AG04450 (cell line): ENCODE measurements at regions not wholly inside any gene's neighbourhood (a gene's known extent, or its start where the extent isn't known, plus 50 kb on each side); places are given as distances from the start of the nearest gene placed in this dataset.
A peak's percentile ranks its signal among the peaks of the same experiment; 100 is the strongest.

Source experiments
- CTCF ChIA-PET: fragments of 300-600, 350-600 bp; formaldehyde crosslinking; extraction: SDS; loops from one replicate; lab custom pipeline; 2022; ENCODE audit warnings: antibody characterized with exemption, inconsistent platforms; lab: Charles Lee
- POLR2A ChIA-PET: fragments of 350-600 bp; formaldehyde crosslinking; extraction: SDS; loops from one replicate; lab custom pipeline; 2021; ENCODE audit warnings: antibody characterized with exemption, inconsistent platforms; lab: Yijun Ruan, JAX
- DNase-seq: peaks from one replicate; pipeline ENCODE4 v3.0.0-alpha.2; 2011; ENCODE audit warnings: low read depth, low spot score
- H3K27ac ChIP-seq: one replicate; pipeline ENCODE4 v1.5.1; 2012; ENCODE audit warnings: low read depth, low read length, control low read depth
- H3K27me3 ChIP-seq: one replicate; pipeline ENCODE4 v1.6.0; 2012; ENCODE audit warnings: low read length; ENCODE audit not compliant: control insufficient read depth, insufficient read depth
- H3K4me3 ChIP-seq: 2 replicates; pipeline ENCODE4 v1.5.1; 2011; ENCODE audit warnings: mild to moderate bottlenecking, low read depth, low read length, control low read depth
- H3K9me3 ChIP-seq: 2 replicates; pipeline ENCODE4 v1.5.1; 2012; ENCODE audit warnings: low read length; ENCODE audit not compliant: control insufficient read depth, insufficient read depth
- TF ChIP-seq, protein P1 (sequence below): IDR thresholded peaks from 2 replicates; pipeline ENCODE4 v1.5.1; 2011; ENCODE audit warnings: low read depth, low read length, control low read depth, inconsistent platforms

- ChIA-PET CTCF (no interaction called here), POLR2A (no interaction called here)
- DNase-seq: no peak
- H3K27me3 ChIP-seq: peaks cover 2% of the 10 kb centered on the region
- no peak overlapping the region for H3K4me3 ChIP-seq
- no peak overlapping the region for H3K27ac ChIP-seq
- no peaks in the 10 kb centered on the region for H3K9me3 ChIP-seq
- TF ChIP-seq, protein P1, sequence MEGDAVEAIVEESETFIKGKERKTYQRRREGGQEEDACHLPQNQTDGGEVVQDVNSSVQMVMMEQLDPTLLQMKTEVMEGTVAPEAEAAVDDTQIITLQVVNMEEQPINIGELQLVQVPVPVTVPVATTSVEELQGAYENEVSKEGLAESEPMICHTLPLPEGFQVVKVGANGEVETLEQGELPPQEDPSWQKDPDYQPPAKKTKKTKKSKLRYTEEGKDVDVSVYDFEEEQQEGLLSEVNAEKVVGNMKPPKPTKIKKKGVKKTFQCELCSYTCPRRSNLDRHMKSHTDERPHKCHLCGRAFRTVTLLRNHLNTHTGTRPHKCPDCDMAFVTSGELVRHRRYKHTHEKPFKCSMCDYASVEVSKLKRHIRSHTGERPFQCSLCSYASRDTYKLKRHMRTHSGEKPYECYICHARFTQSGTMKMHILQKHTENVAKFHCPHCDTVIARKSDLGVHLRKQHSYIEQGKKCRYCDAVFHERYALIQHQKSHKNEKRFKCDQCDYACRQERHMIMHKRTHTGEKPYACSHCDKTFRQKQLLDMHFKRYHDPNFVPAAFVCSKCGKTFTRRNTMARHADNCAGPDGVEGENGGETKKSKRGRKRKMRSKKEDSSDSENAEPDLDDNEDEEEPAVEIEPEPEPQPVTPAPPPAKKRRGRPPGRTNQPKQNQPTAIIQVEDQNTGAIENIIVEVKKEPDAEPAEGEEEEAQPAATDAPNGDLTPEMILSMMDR: no peak
These were observed 273.7 kb downstream of the SLC4A3 start for GRCh38 chr2:219901155-219901554.

DNA sequence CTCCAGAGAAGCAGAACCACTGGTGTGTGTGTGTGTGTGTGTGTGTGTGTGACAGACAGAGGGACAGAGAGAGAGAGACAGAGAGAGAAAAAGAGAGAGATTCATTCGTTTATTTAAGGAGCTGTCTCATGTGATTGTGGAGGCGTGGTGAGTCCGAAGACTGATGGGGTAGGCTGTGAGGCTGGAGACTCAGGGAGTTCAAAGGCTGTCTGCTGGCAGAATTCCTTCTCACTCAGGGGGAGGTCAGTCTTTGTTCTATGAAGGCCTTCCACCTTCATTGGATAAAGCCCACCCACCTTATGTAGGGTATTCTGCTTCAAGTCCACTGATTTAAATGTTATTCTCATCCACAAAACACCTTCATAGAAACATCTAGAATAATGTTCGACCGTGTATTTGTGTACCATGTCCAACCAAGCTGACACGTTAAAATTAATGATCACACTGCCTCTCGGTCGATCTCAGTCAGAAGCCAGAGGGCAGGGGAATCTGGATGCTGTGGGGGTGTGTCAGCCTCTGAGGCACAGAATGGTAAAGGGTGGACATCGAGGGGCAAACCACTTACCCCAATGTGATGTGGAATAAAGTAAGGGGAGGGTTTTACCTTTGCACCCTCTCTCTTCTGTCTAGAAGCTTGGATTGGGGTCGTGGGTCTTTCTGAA lies 275.6 kb downstream of the SLC4A3 start:
- peak overlapping the region; percentile 13 for H3K27ac ChIP-seq
- TF ChIP-seq, protein P1: no peak
- H3K4me3 ChIP-seq: no peak overlapping the region
- no peaks in the 10 kb centered on the region for H3K9me3 ChIP-seq
- H3K27me3 ChIP-seq: peaks cover 4% of the 10 kb centered on the region
- CTCF ChIA-PET: no interaction called here
- no peak for DNase-seq
- POLR2A ChIA-PET: no interaction called here

GRCh38 chr2:219905640-219906039 lies 278.2 kb downstream of the SLC4A3 start:
- DNase-seq: no peak
- ChIA-PET CTCF (no interaction called here), POLR2A (no interaction called here)
- TF ChIP-seq, protein P1: no peak
- Histone ChIP-seq H3K4me3 (no peak overlapping the region), H3K27ac (no peak overlapping the region), H3K9me3 (no peaks in the 10 kb centered on the region), H3K27me3 (peaks cover 4% of the 10 kb centered on the region)

- DNase-seq: no peak
- no peaks in the 10 kb centered on the region for H3K9me3 ChIP-seq
- TF ChIP-seq, protein P1: no peak
- POLR2A ChIA-PET: no interaction called here
- H3K27ac ChIP-seq: no peak overlapping the region
- peaks cover 4% of the 10 kb centered on the region for H3K27me3 ChIP-seq
- CTCF ChIA-PET: no interaction called here
- H3K4me3 ChIP-seq: no peak overlapping the region
These were observed 278.9 kb downstream of the SLC4A3 start for GRCh38 chr2:219906114-219907010.

- peaks cover 4% of the 10 kb centered on the region for H3K27me3 ChIP-seq
- DNase-seq: no peak
- H3K27ac ChIP-seq: no peak overlapping the region
- no peaks in the 10 kb centered on the region for H3K9me3 ChIP-seq
- ChIA-PET POLR2A (no interaction called here), CTCF (no interaction called here)
- H3K4me3 ChIP-seq: no peak overlapping the region
- TF ChIP-seq, protein P1: no peak
These were observed 279.6 kb downstream of the SLC4A3 start for GRCh38 chr2:219907011-219907365.
